ENCODE measurements at regions not wholly inside any gene's neighbourhood (a gene's known extent, or its start where the extent isn't known, plus 50 kb on each side); places are given as distances from the start of the nearest gene placed in this dataset.

DNA sequence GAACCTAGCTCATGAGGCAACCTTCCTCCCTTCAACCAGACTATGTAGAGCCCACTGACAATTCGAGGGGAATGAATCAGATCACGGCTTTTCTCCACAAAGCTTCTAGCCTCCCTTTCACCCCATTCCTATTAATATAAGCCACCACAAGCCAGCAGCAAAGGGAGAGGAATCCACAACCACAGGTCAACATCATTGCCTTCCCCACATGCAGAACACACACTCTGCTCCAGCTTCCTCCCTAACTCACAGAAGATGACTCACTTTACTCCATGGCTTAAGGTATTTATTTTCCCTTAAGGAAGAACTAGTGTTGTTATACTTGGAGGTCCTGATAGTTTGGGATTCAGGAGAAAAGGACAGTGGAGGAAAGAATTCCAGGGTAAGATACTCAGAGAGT lies 272.2 kb downstream of the C1D start:
- no peak for DNase-seq

DNA sequence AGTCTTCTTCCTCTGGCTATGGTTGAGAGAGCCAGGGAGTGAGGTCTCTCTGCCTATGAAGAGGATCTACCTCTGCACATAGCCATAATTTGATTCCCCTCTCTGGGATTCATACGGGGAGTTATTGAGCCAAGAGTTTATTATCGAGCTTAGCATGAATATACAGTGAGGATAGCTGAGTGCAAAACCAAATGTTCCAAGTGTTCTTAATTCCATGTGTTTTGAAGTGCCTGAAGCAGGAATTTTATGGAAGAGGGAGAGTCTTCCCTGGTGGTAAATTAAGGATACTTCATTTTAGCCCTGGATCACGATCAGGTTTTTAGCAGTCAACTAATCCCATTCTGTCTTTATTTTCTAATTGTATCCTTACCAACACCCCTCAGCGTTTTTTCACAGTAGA lies 270.6 kb downstream of the C1D start:
- DNase-seq: no peak

DNA sequence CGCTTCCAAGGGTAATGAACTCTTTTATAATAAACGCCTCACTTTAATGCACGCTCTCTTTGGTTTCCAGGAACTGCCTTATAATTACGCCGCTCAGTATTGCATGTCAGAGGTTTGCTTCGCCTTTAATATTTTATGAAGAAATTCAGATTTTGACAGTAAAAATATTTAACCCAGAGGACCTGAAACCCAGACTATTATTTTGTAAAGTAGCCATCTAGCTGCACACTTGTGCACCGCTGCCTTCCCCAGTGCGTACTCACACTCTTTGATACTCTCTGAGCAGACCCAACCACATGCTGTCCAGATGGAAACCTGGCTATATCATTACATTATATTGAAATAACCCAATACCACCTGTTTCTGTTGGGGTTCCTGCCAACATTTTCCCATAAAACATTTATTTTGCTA lies 270.1 kb downstream of the C1D start:
- DNase-seq: peak; percentile 52

DNA sequence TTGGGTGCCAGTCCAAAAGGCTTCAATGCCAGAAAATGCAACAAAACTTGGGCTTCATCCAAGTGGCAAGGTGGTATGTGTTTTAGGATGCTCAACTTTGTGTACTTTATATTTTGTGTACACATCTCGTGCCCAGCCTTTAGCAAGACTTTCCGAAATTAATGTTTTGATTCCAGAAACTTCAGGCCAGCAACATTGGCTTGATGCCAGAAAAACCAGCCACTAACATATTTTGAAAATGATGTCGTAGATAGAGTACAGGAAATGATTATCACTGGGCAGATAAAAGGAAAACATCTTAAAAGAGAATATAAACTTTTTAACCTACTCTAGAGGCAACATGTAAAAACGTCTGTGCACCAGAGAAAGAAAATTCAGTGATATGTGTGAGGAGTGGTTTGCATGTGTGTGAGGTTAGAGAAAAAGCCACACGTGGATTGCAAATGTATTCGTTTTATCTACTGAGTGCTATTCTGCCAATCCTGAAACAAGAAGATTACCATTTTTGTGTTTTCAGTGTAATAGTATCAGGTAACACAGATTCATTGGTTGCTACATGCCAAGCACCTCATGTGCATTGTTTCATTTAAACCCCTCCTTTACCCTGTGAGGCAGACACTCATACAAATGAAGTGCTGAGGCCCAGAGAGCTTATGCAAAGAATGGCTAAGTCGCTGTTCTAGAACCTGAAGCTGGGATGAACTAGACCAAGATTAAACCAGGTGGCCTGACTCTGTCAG lies 264.8 kb downstream of the C1D start:
- DNase-seq: no peak

DNA sequence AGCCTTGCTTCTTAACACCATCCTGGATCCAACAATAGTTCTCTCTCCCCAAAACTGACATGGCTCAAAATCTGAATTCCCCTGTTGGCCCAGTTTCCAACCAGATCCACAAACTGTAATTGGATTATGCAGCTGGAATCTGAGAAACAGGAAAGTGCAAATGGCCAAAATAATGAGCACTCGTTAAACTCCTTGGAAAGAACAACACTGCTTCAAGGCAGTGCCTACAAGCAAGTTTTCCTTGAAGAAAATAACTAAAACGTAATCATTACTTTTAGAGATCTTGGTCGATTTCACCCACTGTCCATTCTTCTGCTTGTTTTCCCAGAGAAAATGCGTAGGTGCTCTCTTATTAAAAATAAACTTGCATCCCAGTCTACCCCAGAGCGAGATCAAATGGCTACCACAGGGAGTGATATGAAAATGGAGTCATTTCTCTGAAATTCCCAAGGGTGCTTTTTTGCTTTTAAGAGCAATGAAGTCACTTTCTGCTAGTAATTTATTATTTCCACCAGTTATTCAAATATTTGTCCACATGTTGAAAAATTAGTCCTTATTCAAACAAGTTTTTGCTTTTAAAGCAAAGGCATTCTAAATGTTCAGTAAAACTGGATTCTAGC lies 264.2 kb downstream of the C1D start:
- DNase-seq: no peak

DNA sequence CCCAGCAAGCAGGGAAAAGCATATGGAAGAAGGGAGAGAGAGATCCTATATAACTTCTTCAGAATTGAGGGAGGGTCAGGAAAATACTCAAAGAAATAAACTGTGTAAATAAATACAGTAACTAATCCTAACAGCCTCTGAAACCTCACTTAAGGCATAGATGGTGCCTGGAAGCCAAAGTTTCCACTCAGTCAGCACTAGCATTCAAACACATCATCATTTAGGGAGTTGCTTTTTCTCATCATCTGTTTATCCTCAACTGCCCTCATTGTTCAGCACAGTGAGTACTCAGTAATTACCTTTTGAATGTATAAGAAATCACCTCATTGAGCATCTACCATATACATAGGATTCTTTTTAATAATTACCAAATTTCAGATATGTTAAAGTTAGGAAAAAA lies 262.9 kb downstream of the C1D start:
- no peak for DNase-seq

DNA sequence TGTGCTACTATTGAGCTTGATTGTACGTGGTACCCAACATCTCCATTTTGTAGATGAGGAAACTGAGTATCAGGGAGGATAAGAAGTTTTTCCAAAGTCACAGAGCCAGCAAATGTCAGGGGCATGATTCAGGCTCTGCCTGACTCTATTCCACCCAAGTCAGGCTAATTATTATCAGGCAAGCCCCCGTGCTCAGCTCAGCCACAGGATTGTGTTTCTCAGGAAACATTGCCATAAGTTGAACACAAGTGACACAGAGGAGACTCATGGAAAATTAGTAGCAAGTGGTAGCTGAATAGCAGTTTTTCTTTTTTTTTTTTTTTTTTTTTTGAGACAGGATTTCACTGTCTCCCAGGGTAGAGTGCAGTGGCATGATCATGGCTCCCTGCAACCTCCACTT lies 260.5 kb downstream of the C1D start:
- DNase-seq: no peak

DNA sequence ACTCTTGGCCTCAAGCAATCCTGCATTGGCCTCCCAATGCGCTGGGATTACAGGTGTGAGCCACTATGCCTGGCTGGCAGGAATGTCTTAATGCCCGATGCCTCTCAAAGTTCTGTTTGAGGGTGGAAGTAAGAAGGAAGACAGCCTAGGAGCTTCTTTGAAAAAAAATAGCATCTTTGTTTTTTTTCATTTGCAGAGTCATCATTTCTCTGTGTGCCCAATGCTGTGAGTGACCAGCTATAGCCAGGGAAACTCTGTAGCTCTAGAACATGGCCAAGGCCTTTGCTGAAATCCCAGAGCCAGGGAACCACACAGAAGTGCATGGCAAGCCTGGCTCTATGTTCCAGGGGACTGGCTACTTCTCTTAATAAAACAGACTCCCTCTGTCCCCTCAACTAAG lies 260.0 kb downstream of the C1D start:
- DNase-seq: no peak

DNA sequence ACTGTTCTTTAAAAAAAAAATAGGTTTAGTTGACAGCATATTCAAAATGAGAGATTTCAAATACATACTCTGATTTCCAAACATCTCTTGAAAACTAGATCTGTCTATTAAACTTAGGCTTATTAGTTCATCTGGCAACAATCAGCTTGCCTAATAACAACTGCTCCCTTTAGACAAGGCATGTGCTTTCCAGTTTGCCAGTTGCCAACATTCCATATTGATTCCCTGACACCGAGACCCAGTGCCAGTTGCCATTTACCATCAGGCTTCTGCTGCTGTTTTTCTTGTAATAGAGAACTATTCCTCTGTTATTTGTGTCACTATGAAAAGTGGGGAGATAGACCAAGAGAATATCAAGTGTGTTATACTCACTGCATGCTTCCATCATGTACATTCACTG lies 256.0 kb downstream of the C1D start:
- no peak for DNase-seq

DNA sequence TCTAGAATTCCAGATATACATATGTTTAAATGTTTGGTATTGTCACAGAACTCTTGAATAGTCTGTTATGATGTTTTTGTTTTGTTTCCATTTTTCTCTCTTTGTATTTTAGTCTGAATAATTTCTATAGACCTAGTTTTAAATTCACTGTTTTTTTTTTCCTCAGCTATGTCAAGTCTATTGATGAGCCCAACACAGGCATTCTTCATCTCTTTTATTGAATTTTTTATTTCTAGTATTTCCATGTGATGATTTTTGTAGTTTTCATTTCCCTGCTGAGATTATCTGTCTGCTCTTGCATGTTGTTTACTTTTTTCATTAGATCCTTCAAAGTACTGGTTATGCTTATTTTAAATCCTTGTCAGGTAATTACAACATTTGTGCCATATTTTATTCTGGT lies 254.7 kb downstream of the C1D start:
- DNase-seq: no peak

DNA sequence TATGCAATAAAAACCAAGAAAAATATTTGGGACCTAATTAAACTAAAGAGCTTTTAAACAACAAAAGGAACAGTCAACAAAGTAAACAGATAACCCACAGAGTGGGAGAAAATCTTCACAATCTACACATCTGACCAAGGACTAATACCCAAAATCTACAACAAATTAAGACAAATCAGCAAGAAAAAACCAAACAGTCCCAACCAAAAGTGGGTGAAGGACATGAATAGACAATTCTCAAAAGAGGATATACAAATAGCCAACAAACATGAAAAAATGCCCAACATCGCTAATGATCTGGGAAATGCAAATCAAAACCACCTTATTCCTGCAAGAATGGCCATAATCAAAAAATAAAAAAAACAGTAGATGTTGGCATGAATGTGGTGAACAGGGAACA lies 250.1 kb downstream of the C1D start:
- DNase-seq: no peak

DNA sequence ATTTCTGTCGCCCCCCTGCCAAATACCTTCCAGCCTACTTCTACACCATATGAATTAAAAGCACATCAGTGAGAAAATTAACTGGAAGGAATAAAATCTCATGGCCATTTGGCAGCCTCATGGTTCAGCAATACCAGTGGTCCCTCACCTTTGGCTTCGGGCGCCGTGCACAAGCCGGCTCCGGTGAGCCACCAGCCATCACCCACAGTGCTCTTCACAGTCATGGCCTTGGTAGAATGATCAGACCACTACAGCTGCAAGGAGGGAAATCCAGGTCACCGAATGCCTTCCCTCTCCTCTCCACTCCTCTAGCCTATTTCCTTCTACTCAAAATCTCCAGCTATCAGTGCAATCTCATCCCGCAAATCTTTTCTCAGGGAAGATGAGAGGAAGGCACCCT lies 239.1 kb downstream of the C1D start:
- no peak for DNase-seq

DNA sequence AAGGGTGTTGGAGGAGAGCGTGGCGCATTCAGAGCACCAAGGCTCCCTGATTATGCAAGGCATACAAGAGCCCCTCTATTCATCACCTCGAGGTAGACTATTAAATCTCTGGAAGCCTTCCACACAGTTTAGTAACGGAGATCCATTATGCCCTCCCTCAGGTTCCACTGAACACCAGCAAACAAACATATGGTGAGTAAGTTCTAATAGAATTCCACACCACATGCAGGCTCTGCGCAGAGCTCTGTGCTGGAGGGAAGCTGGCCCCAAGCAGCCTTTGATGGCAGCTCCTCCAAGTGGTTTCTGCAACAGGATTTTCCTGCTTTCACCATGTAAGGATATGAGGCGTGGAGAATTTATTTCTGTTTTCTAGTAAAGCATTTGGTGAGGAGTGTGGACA lies 238.6 kb downstream of the C1D start:
- no peak for DNase-seq

DNA sequence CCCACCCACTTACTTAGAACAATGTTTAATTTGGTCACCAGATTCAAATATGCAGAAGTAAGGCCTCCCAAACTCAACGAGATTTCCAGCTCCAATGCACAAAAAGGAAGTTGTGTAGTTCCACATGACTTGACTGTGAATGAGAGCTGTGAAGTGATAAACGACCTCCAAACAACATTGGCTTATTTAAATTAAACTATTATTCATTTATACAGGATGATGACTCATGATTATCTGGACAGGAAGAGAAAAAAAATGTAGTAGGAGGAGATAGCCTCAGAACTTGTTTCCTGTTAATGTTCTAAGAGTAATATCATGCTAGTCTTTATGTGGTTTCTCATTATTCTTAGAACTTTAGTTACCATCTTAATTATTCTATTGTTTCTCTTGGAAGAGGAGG lies 237.3 kb downstream of the C1D start:
- DNase-seq: no peak

DNA sequence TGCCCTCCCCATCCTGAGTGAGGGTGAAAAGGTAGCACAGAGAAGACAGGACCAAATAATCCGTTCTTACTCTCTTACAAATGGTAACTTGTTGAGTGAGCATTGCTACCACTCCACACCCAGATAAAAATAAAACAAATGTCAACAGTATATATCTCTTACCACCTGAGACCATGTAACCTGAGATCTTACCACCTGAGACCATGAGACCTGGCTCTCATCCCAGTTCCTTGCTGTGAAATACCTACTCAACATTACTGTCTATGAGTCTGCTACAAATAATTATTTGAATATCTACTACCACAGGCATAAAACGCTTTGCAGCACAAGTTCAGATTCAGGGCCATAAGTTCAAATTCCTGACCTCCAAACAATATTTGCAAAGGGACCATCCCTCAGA lies 234.7 kb downstream of the C1D start:
- DNase-seq: no peak

DNA sequence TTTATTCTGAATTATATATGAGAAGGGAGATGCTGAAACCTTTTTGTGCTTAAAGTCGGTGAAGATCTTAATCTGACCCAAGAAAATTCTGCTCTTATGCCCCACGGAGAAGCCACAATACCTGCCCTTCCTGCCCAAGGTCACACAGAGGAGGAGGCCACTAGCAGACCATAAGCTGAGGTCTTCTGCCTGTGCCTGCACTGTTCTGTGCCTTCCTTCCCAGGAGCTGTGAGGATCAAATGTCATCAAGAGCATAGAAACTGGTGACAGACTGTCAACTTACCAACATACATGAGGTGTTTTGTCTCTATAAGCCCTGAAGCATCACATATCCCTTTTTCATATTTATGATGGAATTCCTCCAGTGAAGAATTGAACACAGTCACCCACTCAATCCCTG lies 233.3 kb downstream of the C1D start:
- DNase-seq: no peak

DNA sequence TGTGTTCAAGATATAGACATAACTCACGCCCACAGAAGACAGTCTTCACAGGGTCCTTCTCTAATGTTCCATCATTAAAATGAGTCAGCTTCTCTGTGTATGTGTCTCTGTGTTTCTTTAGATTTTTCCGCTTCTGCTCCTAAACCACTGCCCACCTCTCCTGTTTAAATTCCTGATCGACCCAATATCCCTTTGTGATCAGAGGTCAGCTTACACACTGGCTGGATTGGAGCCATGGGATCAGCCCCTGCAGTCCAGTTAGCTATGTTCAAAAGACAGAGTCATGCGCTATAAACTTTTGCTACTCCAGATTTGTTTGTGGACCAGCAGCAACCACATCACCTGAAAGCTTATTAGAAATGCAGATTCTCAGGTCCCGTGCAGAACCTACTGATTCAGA lies 229.2 kb downstream of the C1D start:
- DNase-seq: no peak

DNA sequence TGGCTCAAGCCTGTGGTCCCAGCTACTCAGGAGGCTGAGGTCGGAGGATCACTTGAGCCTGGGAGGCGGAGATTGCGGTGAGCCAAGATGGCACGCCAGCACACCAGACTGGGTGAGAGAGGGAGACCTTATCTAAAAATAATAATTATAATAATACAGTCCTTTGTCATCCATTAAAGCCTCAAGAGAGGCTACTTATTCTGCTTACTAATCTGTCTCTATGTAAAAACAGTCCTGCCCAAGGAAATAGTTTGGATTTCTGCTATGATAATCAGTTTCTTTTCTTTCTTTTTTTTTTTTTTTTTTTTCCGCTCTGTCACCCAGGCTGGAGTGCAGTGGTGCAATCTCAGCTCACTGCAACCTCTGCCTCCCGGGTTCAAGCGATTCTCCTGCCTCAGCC lies 228.3 kb downstream of the C1D start:
- DNase-seq: no peak

DNA sequence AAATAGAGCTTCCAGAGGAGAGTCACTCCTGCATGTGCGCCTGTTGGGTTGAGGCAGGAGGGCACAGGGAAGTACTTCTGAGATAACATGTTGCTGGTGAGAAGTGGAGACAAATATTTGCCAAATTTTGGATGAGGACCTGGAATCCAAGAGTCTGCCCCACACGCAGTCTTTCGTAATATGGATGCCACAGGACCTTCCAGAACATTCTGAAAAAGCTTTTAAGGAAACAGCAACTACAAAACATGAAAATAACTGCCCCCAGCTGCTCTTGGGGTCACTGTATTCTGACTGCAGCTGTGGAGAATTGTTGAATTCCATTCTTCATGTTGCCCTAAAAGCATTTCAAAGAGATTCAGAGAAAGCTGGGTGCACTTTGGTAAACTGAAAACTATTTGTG lies 227.5 kb downstream of the C1D start:
- DNase-seq: no peak

DNA sequence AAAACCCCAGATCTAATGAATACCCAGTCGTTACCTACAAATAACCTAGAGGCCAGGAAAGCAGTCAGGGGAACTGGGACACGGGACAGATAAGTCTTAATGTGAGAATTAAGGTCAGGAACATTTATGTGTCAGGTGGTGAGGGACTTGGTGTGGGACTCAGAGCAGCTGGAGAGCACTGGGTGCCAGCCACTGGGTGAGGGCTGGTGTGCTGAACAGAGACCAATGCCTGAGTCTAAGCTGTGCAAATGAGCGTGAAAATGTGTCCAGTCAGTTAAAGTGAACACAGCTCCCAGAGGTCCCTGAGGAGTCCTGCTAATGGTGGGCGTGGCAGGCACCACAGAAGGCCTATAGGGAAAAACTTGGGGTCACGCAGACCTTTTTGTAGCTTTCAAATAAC lies 225.9 kb downstream of the C1D start:
- no peak for DNase-seq

DNA sequence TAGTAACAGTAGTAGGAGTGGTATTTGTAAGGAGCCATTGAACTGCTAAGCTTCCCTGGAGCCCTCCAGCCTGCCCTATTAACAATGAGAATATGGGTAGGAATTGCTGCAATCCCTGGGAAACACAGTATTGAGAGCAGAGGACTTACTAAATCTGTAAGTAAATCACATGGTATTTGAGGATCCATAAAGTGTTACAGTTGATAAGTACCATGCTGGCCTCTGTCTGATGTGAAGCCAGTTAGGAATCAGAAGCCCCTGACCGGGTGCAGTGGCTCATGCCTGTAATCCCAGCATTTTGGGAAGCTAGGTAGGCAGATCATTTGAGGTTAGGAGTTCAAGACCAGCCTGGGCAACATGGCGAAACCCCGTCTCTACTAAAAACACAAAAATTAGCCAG lies 224.6 kb downstream of the C1D start:
- no peak for DNase-seq

DNA sequence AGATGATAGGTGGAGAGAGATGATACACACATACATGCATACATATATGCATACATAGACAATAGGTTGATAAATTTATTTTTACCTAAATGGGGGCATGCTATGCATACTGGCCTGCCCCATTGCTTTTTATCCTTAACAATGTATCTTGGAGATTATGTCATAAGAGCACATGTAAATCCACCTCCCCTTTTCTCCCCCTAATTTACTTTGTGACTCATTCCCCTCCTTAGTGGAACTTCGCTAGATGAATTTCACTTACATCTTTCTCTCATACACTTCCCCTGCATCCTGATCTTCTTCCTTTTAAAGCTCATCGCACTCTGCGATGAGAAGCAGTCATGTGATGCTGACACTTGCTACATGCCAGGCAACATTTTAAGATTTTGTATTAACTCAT lies 223.6 kb downstream of the C1D start:
- no peak for DNase-seq

DNA sequence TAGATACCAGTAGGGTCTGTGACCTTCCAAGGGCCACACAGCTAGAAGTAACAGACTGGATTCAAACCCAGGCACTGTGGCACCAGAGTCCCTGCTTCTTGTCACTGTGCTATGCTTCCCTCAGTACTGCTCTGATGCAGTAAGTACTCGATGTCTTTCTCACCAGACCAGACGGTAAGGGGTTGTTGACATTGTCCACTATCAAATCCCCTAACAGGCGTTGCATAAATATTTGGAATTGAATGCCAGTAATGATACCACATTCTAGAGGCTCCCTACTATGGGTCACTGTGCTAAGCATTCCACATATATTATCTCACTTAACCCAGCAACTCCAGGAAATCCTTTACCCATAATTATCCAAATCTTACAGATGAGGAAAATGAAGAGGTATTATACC lies 223.1 kb downstream of the C1D start:
- DNase-seq: no peak

DNA sequence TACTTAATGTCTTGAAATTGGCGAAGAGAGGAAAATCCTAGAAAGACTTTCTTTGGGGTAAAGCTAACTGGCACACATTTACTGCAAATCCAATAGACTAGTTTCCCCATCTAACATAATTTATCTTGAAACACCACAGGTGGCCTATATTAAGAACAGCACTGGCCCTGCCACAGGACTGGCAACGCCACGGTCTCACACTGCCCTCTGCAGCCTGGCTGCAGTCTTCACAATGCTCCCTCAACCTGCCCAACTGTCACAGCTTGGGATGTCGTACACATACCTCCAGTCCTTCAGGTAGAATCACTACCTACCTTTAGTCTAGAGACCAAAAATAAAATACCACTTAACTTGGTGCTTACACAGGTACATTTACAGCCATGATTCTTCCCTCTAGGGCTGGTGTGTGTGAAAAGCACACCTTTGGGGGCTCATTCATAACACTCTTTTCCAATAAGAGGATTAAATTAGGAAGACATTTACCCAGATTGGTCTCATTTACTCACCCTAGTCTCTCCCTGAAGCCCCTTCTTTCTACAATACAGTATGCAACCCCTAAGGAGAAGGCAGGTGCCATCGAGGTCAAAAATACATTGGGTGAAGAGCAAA lies 222.2 kb downstream of the C1D start:
- DNase-seq: peak; percentile 78

DNA sequence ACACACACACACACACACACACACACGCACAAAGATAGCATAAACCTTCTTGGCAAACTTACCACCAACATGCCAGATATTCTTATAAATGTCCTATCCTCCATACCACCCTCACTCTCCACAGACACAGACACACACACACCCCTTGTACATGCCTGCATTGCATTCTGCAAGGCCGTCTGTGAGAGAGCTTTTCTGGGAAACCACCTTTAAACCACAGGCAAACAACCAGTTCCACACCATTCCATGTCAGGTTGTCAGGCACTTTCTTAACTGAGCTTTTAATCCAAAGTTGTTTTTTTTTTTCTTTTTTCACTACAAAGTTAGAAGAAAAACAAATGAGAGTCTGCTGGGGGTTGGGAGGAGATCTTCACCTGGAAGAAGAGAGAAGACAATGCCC lies 221.1 kb downstream of the C1D start:
- DNase-seq: no peak
